ENCODE measurements at regions not wholly inside any gene's neighbourhood (a gene's known extent, or its start where the extent isn't known, plus 50 kb on each side); places are given as distances from the start of the nearest gene placed in this dataset.

DNA sequence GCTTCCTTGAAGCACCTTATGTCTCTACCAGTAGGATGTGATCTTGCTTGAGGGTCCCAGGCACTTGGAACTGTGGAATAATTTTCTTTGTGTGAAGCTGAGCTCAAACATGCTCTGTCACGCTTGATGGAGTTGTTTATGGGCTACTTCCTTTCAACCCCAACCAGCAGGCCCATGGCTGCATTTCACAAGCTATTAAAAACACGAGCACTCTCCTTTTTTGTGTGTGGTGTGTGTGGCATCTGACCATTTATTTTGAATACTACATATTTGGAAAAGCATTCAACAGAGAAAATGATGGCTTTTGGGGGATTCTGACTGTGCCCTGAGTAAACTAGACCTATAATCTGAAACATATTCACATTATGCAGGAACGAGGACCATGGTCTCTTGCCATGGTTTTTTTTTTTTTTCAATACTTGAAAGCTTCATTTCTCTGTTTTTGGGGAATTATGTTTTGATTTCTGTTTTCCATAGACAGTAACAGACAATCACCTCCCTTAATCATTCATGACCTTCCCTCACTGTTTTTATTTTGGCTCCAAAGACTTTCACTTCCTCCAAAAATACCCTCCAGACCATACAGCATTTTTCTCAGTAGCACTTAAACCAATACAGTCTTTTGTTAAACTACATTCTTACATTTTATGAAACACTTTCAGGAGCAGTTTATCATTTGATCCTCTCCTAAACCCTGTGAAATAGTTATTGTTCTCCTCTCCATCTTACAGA, 233.6 kb upstream of the BMPER start:
- H3K4me3 ChIP-seq, result no peak overlapping the region
- H3K27me3 ChIP-seq, result no peaks in the 10 kb centered on the region
- TF ChIP-seq, protein P1, sequence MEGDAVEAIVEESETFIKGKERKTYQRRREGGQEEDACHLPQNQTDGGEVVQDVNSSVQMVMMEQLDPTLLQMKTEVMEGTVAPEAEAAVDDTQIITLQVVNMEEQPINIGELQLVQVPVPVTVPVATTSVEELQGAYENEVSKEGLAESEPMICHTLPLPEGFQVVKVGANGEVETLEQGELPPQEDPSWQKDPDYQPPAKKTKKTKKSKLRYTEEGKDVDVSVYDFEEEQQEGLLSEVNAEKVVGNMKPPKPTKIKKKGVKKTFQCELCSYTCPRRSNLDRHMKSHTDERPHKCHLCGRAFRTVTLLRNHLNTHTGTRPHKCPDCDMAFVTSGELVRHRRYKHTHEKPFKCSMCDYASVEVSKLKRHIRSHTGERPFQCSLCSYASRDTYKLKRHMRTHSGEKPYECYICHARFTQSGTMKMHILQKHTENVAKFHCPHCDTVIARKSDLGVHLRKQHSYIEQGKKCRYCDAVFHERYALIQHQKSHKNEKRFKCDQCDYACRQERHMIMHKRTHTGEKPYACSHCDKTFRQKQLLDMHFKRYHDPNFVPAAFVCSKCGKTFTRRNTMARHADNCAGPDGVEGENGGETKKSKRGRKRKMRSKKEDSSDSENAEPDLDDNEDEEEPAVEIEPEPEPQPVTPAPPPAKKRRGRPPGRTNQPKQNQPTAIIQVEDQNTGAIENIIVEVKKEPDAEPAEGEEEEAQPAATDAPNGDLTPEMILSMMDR (IDR thresholded peaks at IDR 0.05), result no peak
- TF ChIP-seq EP300 (IDR thresholded peaks at IDR 0.05), result no peak
- TF ChIP-seq POLR2A (IDR thresholded peaks at IDR 0.05), result no peak
- no peak overlapping the region for H3K27ac ChIP-seq
- no peaks in the 10 kb centered on the region for H3K4me1 ChIP-seq (ENCODE audit: insufficient read depth)
- DNase-seq, result no peak
- intact Hi-C loops (cut with DNase I), result no loop called here
- no peaks in the 10 kb centered on the region for H3K9me3 ChIP-seq
- no peaks in the 10 kb centered on the region for H3K36me3 ChIP-seq
- WGBS, 3 donors, result 58 to 61% (median 60%) methylated on average over 3 of the region's 3 CpGs

GRCh38 chr7:33673029-33673700, 232.2 kb upstream of the BMPER start:
- intact Hi-C loops (cut with DNase I), result no loop called here
- WGBS, 3 donors, result 85 to 98% (median 96%) methylated on average over 4 of the region's 4 CpGs

GRCh38 chr7:33674804-33675411, 230.4 kb upstream of the BMPER start:
- no peaks in the 10 kb centered on the region for H3K36me3 ChIP-seq
- H3K27me3 ChIP-seq, result no peaks in the 10 kb centered on the region
- no peaks in the 10 kb centered on the region for H3K9me3 ChIP-seq
- no peak overlapping the region for H3K27ac ChIP-seq
- 89 to 93% (median 89%) methylated on average over 4 of the region's 4 CpGs for WGBS, 3 donors
- intact Hi-C loops (cut with DNase I), result no loop called here
- H3K4me3 ChIP-seq, result no peak overlapping the region
- DNase-seq, result no peak
- TF ChIP-seq EP300 (IDR thresholded peaks at IDR 0.05) (no peak), POLR2A (IDR thresholded peaks at IDR 0.05) (no peak)
- TF ChIP-seq, protein P1 (IDR thresholded peaks at IDR 0.05), result no peak
- H3K4me1 ChIP-seq (ENCODE audit: insufficient read depth), result no peaks in the 10 kb centered on the region

More at GRCh38 chr7:33673029-33673700, 232.2 kb upstream of the BMPER start:
- Histone ChIP-seq H3K27ac (no peak overlapping the region), H3K9me3 (no peaks in the 10 kb centered on the region), H3K4me3 (no peak overlapping the region), H3K36me3 (no peaks in the 10 kb centered on the region), H3K4me1 (ENCODE audit: insufficient read depth) (no peaks in the 10 kb centered on the region), H3K27me3 (no peaks in the 10 kb centered on the region)
- TF ChIP-seq POLR2A (IDR thresholded peaks at IDR 0.05), result no peak
- TF ChIP-seq, protein P1 (IDR thresholded peaks at IDR 0.05), result no peak
- TF ChIP-seq EP300 (IDR thresholded peaks at IDR 0.05), result no peak
- no peak for DNase-seq

GRCh38 chr7:33677556-33677955, 227.8 kb upstream of the BMPER start:
- 75 to 90% (median 79%) methylated on average over 4 of the region's 4 CpGs for WGBS, 3 donors
- intact Hi-C loops (cut with DNase I), result no loop called here

More at GRCh38 chr7:33677556-33677955, 227.8 kb upstream of the BMPER start:
- H3K27ac ChIP-seq, result no peak overlapping the region
- TF ChIP-seq, protein P1 (IDR thresholded peaks at IDR 0.05), result no peak
- TF ChIP-seq EP300 (IDR thresholded peaks at IDR 0.05), result no peak
- TF ChIP-seq POLR2A (IDR thresholded peaks at IDR 0.05), result no peak
- H3K36me3 ChIP-seq, result no peaks in the 10 kb centered on the region
- H3K9me3 ChIP-seq, result no peaks in the 10 kb centered on the region
- H3K27me3 ChIP-seq, result no peaks in the 10 kb centered on the region
- H3K4me3 ChIP-seq, result no peak overlapping the region
- no peak for DNase-seq
- H3K4me1 ChIP-seq (ENCODE audit: insufficient read depth), result no peaks in the 10 kb centered on the region
